GM23248 (cell line): ENCODE measurements at regions not wholly inside any gene's neighbourhood (a gene's known extent, or its start where the extent isn't known, plus 50 kb on each side); places are given as distances from the start of the nearest gene placed in this dataset.
A peak's percentile ranks its signal among the peaks of the same experiment; 100 is the strongest.

Experiments used
- DNase-seq: peaks from one replicate; pipeline ENCODE4 v3.0.0-alpha.2; 2015
- H2AFZ ChIP-seq: fragments of 200-600 bp; sonication (generic); 2 replicates; pipeline ENCODE4 v1.6.1; 2016; ENCODE audit warnings: antibody characterized with exemption
- H3F3A ChIP-seq: fragments of 200-600 bp; sonication (generic); 2 replicates; pipeline ENCODE4 v1.6.1; 2016; ENCODE audit warnings: mild to moderate bottlenecking, antibody characterized with exemption, mixed run types; ENCODE audit not compliant: insufficient read depth
- H3K27ac ChIP-seq: fragments of 200-600 bp; sonication (generic); 2 replicates; pipeline ENCODE4 v1.5.1; 2016; ENCODE audit warnings: mild to moderate bottlenecking
- H3K27me3 ChIP-seq: fragments of 200-600 bp; sonication (generic); replicated peaks from 2 replicates; pipeline ENCODE4 v1.6.1; 2016; ENCODE audit warnings: mild to moderate bottlenecking; ENCODE audit not compliant: insufficient read depth
- H3K36me3 ChIP-seq: fragments of 200-600 bp; sonication (generic); 2 replicates; pipeline ENCODE4 v1.6.1; 2016; ENCODE audit warnings: low read depth, mild to moderate bottlenecking
- H3K4me1 ChIP-seq: fragments of 200-600 bp; sonication (generic); 2 replicates; pipeline ENCODE4 v1.6.1; 2016; ENCODE audit warnings: mild to moderate bottlenecking; ENCODE audit not compliant: insufficient read depth
- H3K4me2 ChIP-seq: fragments of 200-600 bp; sonication (generic); one replicate; pipeline ENCODE4 v1.6.1; 2016; ENCODE audit warnings: mild to moderate bottlenecking; ENCODE audit not compliant: unreplicated experiment
- H3K4me3 ChIP-seq: fragments of 200-600 bp; sonication (generic); 2 replicates; pipeline ENCODE4 v1.5.1; 2016; ENCODE audit warnings: mild to moderate bottlenecking
- H3K79me2 ChIP-seq: fragments of 200-600 bp; sonication (generic); 2 replicates; pipeline ENCODE4 v1.6.1; 2016; ENCODE audit warnings: mild to moderate bottlenecking; ENCODE audit not compliant: insufficient read depth
- H3K9ac ChIP-seq: fragments of 200-600 bp; sonication (generic); 2 replicates; pipeline ENCODE4 v1.6.1; 2016; ENCODE audit warnings: mild to moderate bottlenecking
- H3K9me2 ChIP-seq: fragments of 200-600 bp; sonication (generic); 2 replicates; pipeline ENCODE4 v1.6.1; 2016; ENCODE audit warnings: mixed run types, mild to moderate bottlenecking, moderate library complexity; ENCODE audit not compliant: insufficient read depth
- H3K9me3 ChIP-seq: fragments of 200-600 bp; sonication (generic); one replicate; pipeline ENCODE4 v1.6.1; 2017; ENCODE audit warnings: low read depth
- H4K20me1 ChIP-seq: fragments of 200-600 bp; sonication (generic); 2 replicates; pipeline ENCODE4 v1.6.0; 2016; ENCODE audit not compliant: insufficient read depth
- EZH2 ChIP-seq: fragments of 200-600 bp; sonication (generic); IDR thresholded peaks from 2 replicates; pipeline ENCODE4 v1.6.1; 2018; ENCODE audit warnings: antibody characterized with exemption, mild to moderate bottlenecking; ENCODE audit not compliant: insufficient read depth, poor library complexity, severe bottlenecking
- EZH2phosphoT487 ChIP-seq: fragments of 200-600 bp; sonication (generic); IDR thresholded peaks from 2 replicates; pipeline ENCODE4 v1.6.1; 2018; ENCODE audit warnings: antibody characterized with exemption, moderate library complexity, mild to moderate bottlenecking, low read depth; ENCODE audit not compliant: insufficient read depth
- WGBS, 2 experiments: methylation state at CpG; one replicate each; pipeline ENCODE4 v1.1.6; 2015 to 2017; ENCODE audit warnings: low lambda C conversion rate in 2 of 2, low coverage in 1 of 2; ENCODE audit errors: missing lambda C conversion rate in 2 of 2; 5-methylcytosine and 5-hydroxymethylcytosine counted together
- in situ Hi-C: fragments of 300-500 bp; cut with MboI; formaldehyde crosslinking; loops from 2 replicates; pipeline ENCODE4 v1.15.0; 2020

DNA sequence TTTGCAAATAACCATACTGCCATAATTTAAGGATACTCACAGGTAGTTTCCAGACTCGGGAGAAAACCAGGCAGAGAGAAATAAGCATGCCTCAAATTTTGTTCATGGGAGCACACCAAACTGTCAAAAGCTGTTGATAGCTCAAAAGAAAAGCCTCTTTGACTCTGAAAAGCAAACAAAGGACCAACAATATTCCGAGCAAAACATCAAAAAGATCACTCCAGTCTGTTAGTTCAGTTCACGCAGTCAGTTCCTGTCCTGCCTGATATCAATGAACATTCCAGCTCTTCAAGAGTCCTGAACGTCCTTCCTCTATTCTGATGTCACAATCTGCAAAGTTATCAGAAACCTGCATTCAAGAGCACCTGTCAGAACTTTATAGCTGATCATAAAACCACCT, 78.7 kb downstream of the RRM2 start:
- H3K27me3 ChIP-seq = no peaks in the 10 kb centered on the region
- H4K20me1 ChIP-seq = no peaks in the 10 kb centered on the region
- no peak overlapping the region for H3K9ac ChIP-seq
- no peak overlapping the region for H3K4me2 ChIP-seq
- no peaks in the 10 kb centered on the region for H3K9me3 ChIP-seq
- peaks cover 12% of the 10 kb centered on the region; the same call in 1 of the 2 replicates for H3F3A ChIP-seq
- H3K4me3 ChIP-seq = no peak overlapping the region
- no peaks in the 10 kb centered on the region for H3K79me2 ChIP-seq
- H3K27ac ChIP-seq = no peak overlapping the region
- no peak overlapping the region for H2AFZ ChIP-seq
- TF ChIP-seq EZH2phosphoT487 (no peak), EZH2 (no peak)
- 92 to 96% methylated on average over 4 of the region's 4 CpGs for WGBS, 2 experiments
- no peaks in the 10 kb centered on the region for H3K36me3 ChIP-seq
- in situ Hi-C loops = no loop called here
- no peaks in the 10 kb centered on the region for H3K4me1 ChIP-seq
- H3K9me2 ChIP-seq = no peaks in the 10 kb centered on the region
- no peak for DNase-seq

DNA sequence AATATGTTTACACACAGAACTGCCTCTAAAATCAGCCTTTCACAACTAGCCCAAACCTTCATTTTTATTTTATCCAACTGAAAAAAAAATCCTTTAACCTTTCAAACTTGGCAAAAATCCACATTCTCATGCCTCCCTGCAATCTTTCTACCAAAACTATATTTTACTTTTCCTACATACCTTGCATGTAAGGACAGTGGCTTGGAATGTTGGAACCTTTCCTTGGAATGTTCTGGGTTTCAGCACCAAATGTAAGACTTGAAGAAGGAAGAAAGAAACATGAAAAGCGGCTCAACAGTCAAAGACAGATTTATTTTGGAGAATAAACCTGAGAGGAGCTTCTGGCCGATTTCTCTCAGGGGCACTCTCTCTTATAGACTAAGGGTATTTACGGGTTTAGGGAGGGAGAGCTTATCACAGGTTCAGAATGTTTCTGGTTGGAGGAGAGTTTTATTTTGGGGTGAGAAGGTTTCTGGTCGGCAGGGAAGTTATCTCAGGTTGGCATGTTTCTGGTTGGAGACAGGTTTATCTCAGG, 79.7 kb downstream of the RRM2 start:
- H3K27ac ChIP-seq = no peak overlapping the region
- in situ Hi-C loops = no loop called here

DNA sequence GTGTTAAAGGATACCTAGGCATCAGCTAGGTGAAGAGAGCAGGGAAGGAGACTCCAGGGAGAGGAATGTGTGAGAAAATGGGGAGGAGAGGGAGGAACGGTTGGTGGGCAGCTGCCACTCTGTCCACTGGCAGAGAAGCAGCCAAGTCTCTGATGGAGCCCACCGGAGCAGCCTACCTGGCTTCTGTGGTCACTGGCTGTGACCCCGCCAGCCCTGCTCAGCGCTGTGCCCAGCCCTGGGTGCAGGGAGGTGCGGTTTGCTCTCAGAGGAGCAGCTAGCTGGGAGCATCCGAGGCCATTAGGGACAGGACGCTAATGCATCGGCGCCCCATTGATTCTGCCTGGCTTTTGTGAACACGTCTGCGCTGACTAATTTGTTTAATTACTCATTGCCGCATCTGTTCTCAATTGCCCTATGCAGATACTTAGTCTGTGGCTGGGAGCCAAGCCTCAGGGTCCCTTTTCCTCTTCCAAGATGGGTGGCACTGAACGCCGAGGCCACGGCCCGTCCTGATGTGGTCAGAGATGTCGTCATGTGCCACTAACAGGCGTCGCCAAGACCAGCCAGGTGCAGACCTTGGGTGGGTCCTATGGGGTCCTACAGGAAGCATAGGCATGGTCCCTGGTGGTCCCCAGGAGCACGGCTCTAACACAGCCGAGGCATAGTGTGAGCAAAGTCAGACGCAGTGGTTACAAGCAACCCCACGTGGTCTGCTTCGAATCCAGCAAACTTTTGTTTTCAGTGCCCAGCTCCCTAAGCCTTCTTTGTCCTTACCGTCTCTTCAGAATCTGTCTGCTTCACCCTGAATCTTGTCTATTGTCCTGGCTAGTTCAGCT, 82.0 kb downstream of the RRM2 start:
- Histone ChIP-seq H2AFZ (peak overlapping the region; percentile 22; the same call in 1 of the 2 replicates), H3K4me1 (no peaks in the 10 kb centered on the region), H3K9ac (no peak overlapping the region), H3K27ac (no peak overlapping the region), H3K4me3 (no peak overlapping the region), H3K79me2 (no peaks in the 10 kb centered on the region), H3K36me3 (no peaks in the 10 kb centered on the region), H3K9me3 (no peaks in the 10 kb centered on the region), H3K27me3 (no peaks in the 10 kb centered on the region), H4K20me1 (no peaks in the 10 kb centered on the region), H3F3A (peaks cover 12% of the 10 kb centered on the region; the same call in 1 of the 2 replicates), H3K4me2 (no peak overlapping the region), H3K9me2 (no peaks in the 10 kb centered on the region)
- no peak for TF ChIP-seq EZH2phosphoT487
- no peak for TF ChIP-seq EZH2
- in situ Hi-C loops = no loop called here
- DNase-seq = peak; percentile 65
- WGBS, 2 experiments = 31 to 37% methylated on average over 25 of the region's 25 CpGs

More for the DNA sequence above, 79.7 kb downstream of the RRM2 start:
- Histone ChIP-seq H3K4me3 (no peak overlapping the region), H3K4me2 (no peak overlapping the region), H3K79me2 (no peaks in the 10 kb centered on the region), H3K36me3 (no peaks in the 10 kb centered on the region), H3K9ac (no peak overlapping the region), H3K4me1 (no peaks in the 10 kb centered on the region), H3F3A (peaks cover 12% of the 10 kb centered on the region; the same call in 1 of the 2 replicates), H4K20me1 (no peaks in the 10 kb centered on the region), H3K9me2 (no peaks in the 10 kb centered on the region), H2AFZ (no peak overlapping the region), H3K9me3 (no peaks in the 10 kb centered on the region), H3K27me3 (no peaks in the 10 kb centered on the region)
- WGBS, 2 experiments = 92 to 96% methylated on average over 4 of the region's 4 CpGs
- DNase-seq = no peak
- TF ChIP-seq EZH2 (no peak), EZH2phosphoT487 (no peak)

DNA sequence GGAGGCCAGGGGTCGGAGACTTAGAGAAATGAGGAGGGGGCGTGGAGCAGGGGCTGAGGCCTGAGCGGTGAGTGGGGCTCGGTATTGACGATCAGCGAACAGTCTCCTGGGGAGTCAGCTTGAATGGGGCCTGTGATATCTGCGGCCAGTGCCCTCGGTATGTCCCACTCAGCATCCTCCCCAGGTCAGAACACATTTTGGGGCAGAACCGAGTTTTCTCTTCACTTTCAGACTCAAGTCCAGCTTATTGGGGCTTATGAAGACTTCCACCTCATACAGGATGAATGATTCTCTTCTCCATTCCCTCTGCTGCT, 82.6 kb downstream of the RRM2 start:
- Histone ChIP-seq H3K27ac (no peak overlapping the region), H3K9me3 (no peaks in the 10 kb centered on the region), H2AFZ (no peak overlapping the region), H3K4me3 (no peak overlapping the region), H3K9me2 (no peaks in the 10 kb centered on the region), H3K79me2 (no peaks in the 10 kb centered on the region), H3K4me2 (no peak overlapping the region), H3K4me1 (no peaks in the 10 kb centered on the region), H3K9ac (no peak overlapping the region), H3F3A (peaks cover 12% of the 10 kb centered on the region; the same call in 1 of the 2 replicates), H4K20me1 (no peaks in the 10 kb centered on the region), H3K27me3 (no peaks in the 10 kb centered on the region), H3K36me3 (no peaks in the 10 kb centered on the region)
- DNase-seq = no peak
- in situ Hi-C loops = no loop called here
- 88 to 89% methylated on average over 9 of the region's 9 CpGs for WGBS, 2 experiments
- TF ChIP-seq EZH2phosphoT487 (no peak), EZH2 (no peak)
